ENCODE measurements at regions not wholly inside any gene's neighbourhood (a gene's known extent, or its start where the extent isn't known, plus 50 kb on each side); places are given as distances from the start of the nearest gene placed in this dataset.

- DNase-seq (ENCODE audit: low read depth in 2 of 3, low spot score in 2 of 3), result no peak
These were observed 180.6 kb upstream of the HDAC4 start for GRCh38 chr2:239581352-239581901.

GRCh38 chr2:239580199-239580527 lies 179.3 kb upstream of the HDAC4 start:
- no peak for DNase-seq (ENCODE audit: low read depth in 2 of 3, low spot score in 2 of 3)

GRCh38 chr2:239579524-239580198 lies 178.8 kb upstream of the HDAC4 start:
- no peak for DNase-seq (ENCODE audit: low read depth in 2 of 3, low spot score in 2 of 3)

DNA sequence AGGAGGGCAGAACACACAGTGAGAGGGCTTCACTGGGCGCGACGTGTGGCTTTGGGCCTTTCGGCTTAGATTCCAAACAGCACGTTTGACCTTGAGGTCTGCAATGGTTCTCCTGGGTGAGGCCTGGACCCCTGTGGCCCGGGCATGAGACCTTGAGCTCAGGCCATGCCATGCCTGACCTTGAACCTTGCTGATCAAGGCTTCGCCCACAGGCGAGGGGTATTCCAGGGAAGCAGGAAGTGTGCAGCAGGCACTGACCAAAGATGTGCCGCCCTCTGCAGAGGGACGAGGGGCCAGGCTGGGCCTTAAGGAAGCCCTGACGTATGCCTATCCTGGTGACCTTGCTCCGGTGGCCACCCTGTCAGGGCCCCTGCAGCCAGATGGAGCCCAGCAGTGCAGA lies 178.3 kb upstream of the HDAC4 start:
- DNase-seq (ENCODE audit: low read depth in 2 of 3, low spot score in 2 of 3), result no peak

- no peak for DNase-seq (ENCODE audit: low read depth in 2 of 3, low spot score in 2 of 3)
These were observed 177.6 kb upstream of the HDAC4 start for GRCh38 chr2:239578381-239578780.

- no peak for DNase-seq (ENCODE audit: low read depth in 2 of 3, low spot score in 2 of 3)
These were observed 177.1 kb upstream of the HDAC4 start for GRCh38 chr2:239577935-239578334.

- DNase-seq (ENCODE audit: low read depth in 2 of 3, low spot score in 2 of 3), result no peak
These were observed 176.2 kb upstream of the HDAC4 start for GRCh38 chr2:239576784-239577685.

- DNase-seq (ENCODE audit: low read depth in 2 of 3, low spot score in 2 of 3), result no peak
These were observed 175.2 kb upstream of the HDAC4 start for GRCh38 chr2:239575931-239576445.

- no peak for DNase-seq (ENCODE audit: low read depth in 2 of 3, low spot score in 2 of 3)
These were observed 173.8 kb upstream of the HDAC4 start for GRCh38 chr2:239574434-239575156.

- DNase-seq (ENCODE audit: low read depth in 2 of 3, low spot score in 2 of 3), result no peak
These were observed 173.2 kb upstream of the HDAC4 start for GRCh38 chr2:239574054-239574433.

- no peak for DNase-seq (ENCODE audit: low read depth in 2 of 3, low spot score in 2 of 3)
These were observed 170.2 kb upstream of the HDAC4 start for GRCh38 chr2:239570971-239571520.

GRCh38 chr2:239570216-239570925 lies 169.6 kb upstream of the HDAC4 start:
- DNase-seq (ENCODE audit: low read depth in 2 of 3, low spot score in 2 of 3), result no peak

GRCh38 chr2:239569401-239570090 lies 168.7 kb upstream of the HDAC4 start:
- no peak for DNase-seq (ENCODE audit: low read depth in 2 of 3, low spot score in 2 of 3)

DNA sequence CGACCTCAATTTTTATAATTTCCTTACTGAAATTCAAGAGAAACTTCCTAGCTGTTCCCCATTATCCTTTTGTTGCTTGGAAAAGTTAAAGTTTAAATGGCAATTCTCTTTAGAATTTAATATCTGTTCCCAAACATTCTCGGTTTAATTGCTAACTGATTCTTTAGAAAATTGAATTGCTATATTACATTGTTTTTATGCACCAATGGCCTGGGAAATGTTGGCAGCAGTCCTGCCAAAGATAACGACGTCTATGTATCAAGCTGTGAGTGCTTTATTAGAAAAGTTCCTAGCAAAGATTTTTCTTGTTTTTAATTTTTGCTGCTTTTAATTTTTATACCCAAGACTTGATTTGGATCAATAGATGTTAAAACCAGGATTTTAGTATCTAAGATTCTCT lies 167.8 kb upstream of the HDAC4 start:
- no peak for DNase-seq (ENCODE audit: low read depth in 2 of 3, low spot score in 2 of 3)

DNA sequence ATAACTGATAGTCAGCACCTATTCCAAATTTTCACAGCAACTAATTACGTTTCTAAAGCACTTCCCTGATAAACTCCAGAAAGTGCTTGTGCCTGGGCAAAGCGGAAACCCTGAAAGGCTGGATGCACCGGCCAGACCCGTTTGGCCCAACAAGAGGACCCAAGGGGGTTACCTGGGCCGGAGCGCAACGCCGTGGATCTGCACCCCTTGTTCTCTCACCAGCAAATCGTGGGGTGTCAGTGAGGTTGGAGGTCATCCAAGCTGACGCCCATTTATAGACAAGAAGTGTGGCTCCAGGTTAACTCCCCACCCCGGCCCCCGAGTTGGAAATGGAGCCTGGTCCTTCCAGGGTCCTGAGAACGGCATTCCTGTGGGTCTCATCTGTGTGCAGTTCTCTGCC lies 167.0 kb upstream of the HDAC4 start:
- no peak for DNase-seq (ENCODE audit: low read depth in 2 of 3, low spot score in 2 of 3)

- no peak for DNase-seq (ENCODE audit: low read depth in 2 of 3, low spot score in 2 of 3)
These were observed 166.3 kb upstream of the HDAC4 start for GRCh38 chr2:239566995-239567568.

- DNase-seq (ENCODE audit: low read depth in 2 of 3, low spot score in 2 of 3), result no peak
These were observed 165.6 kb upstream of the HDAC4 start for GRCh38 chr2:239566162-239566994.

DNA sequence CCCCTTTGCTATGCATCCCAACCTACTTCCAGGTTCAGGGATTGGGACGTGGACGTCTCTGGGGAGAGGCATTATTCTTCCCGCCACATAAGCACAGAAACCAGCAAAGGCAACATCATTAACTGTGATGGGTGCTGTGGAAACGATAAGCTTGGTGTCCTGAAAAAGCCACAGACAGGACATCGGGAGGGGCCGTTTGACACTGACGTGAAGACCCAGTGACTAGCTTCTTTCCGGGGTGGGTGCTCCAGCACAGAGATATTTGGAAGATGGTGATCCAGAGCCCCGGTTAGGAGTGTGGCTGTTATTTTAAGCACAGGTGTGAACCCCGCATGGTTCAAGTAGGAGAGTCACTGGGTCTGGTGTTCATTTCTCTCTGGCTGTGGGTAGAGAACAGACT lies 163.8 kb upstream of the HDAC4 start:
- DNase-seq (ENCODE audit: low read depth in 2 of 3, low spot score in 2 of 3), result no peak

GRCh38 chr2:239563561-239563960 lies 162.7 kb upstream of the HDAC4 start:
- no peak for DNase-seq (ENCODE audit: low read depth in 2 of 3, low spot score in 2 of 3)

All from activated CD8-positive, alpha-beta memory T cell treated with anti-CD3 and anti-CD28 coated beads for 48 hours (primary cell).